Chondrocyte (in vitro differentiated cells): ENCODE measurements at regions not wholly inside any gene's neighbourhood (a gene's known extent, or its start where the extent isn't known, plus 50 kb on each side); places are given as distances from the start of the nearest gene placed in this dataset.

ENCODE experiments used
- DNase-seq: peaks from one replicate; pipeline ENCODE4 v3.0.0; 2021; ENCODE audit warnings: mixed read lengths, low spot score
- H3K27ac Mint-ChIP-seq: one replicate; pipeline ENCODE4 v1.8.0; 2021; ENCODE audit warnings: mild to moderate bottlenecking, moderate library complexity, mixed read lengths; ENCODE audit not compliant: unreplicated experiment
- H3K27me3 Mint-ChIP-seq: 2 replicates; pipeline ENCODE4 v1.8.0; 2021; ENCODE audit warnings: low read depth, mixed read lengths
- H3K36me3 Mint-ChIP-seq: 2 replicates; pipeline ENCODE4 v1.8.0; 2021; ENCODE audit warnings: low read depth, mixed read lengths
- H3K4me1 Mint-ChIP-seq: 2 replicates; pipeline ENCODE4 v1.8.0; 2021; ENCODE audit warnings: low read depth, mild to moderate bottlenecking, mixed read lengths
- H3K4me3 Mint-ChIP-seq: one replicate; pipeline ENCODE4 v1.8.0; 2021; ENCODE audit warnings: mild to moderate bottlenecking, moderate library complexity, mixed read lengths; ENCODE audit not compliant: unreplicated experiment
- H3K9me3 Mint-ChIP-seq: 2 replicates; pipeline ENCODE4 v1.8.0; 2021; ENCODE audit warnings: low read depth, mixed read lengths
- TF ChIP-seq, protein P1 (sequence below): fragments of 200-600 bp; sonication (generic); IDR thresholded peaks from 2 replicates; pipeline ENCODE4 v1.5.0; 2021; ENCODE audit warnings: antibody characterized with exemption, mild to moderate bottlenecking, moderate library complexity

DNA sequence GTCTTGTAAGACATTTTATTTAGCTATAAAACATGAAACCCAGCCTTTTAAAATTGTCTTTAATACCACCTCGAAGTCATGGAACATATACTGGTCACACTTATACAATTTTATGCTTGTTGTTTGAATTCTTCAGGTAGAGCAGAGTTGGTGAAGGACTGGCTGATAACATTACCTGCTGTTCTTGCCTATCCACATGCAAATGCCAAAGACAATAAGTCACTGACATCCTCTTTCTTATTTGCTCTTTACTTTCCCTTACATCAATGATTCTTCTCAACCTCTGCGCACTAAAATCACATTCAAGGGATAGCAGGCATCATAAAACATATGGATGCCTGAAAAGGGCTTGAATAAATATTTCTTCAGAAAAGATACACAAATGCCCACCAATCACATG is 392.5 kb upstream of the ATP11B start:
- Mint-ChIP-seq H3K36me3 (no peaks in the 10 kb centered on the region), H3K4me3 (no peak overlapping the region), H3K4me1 (peaks cover 11% of the 10 kb centered on the region), H3K27ac (no peak overlapping the region), H3K27me3 (no peaks in the 10 kb centered on the region), H3K9me3 (peaks cover 6% of the 10 kb centered on the region)
- TF ChIP-seq, protein P1, sequence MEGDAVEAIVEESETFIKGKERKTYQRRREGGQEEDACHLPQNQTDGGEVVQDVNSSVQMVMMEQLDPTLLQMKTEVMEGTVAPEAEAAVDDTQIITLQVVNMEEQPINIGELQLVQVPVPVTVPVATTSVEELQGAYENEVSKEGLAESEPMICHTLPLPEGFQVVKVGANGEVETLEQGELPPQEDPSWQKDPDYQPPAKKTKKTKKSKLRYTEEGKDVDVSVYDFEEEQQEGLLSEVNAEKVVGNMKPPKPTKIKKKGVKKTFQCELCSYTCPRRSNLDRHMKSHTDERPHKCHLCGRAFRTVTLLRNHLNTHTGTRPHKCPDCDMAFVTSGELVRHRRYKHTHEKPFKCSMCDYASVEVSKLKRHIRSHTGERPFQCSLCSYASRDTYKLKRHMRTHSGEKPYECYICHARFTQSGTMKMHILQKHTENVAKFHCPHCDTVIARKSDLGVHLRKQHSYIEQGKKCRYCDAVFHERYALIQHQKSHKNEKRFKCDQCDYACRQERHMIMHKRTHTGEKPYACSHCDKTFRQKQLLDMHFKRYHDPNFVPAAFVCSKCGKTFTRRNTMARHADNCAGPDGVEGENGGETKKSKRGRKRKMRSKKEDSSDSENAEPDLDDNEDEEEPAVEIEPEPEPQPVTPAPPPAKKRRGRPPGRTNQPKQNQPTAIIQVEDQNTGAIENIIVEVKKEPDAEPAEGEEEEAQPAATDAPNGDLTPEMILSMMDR: no peak
- DNase-seq: no peak

DNA sequence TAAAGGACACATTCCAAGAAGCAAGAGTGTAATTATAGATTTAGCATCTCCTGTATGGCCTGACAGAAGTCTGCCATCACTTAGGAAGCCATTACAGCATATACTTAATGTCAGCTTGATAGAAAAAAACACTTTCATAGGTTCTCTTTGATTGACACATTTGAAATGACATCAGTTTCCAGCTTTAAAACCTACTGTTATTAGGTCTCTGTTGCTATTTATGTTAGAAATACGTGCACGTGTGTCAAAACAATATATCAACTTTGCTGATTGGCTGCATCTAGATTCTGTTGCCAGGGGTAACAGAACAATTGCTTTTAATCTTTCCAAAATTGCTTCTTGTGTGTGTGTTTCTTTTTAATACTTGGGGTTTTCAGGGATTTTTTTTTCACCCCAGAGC is 389.3 kb upstream of the ATP11B start:
- Mint-ChIP-seq H3K27ac (no peak overlapping the region), H3K4me1 (peaks cover 11% of the 10 kb centered on the region), H3K9me3 (peaks cover 3% of the 10 kb centered on the region), H3K36me3 (no peaks in the 10 kb centered on the region), H3K4me3 (no peak overlapping the region), H3K27me3 (no peaks in the 10 kb centered on the region)
- TF ChIP-seq, protein P1: no peak
- no peak for DNase-seq

DNA sequence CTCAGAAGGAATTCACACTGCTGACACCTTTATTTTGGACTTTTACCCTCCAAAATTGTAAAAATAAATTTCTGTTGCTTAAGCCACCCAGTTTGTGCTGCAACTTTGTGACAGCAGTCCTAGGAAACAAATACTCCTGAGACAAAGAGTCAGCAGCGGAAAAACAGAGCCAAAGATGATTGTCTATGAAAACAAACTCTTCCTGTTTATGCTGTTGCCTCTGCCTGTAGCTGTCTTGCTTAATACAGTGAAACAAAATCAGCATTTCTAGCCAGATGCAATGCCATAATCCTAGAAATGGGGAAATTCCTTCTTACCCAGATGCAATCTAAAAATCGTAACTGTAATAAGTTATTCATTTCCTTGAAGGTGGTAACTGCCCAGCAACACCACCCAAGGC is 387.5 kb upstream of the ATP11B start:
- no peak for DNase-seq
- peaks cover 3% of the 10 kb centered on the region for H3K4me1 Mint-ChIP-seq
- TF ChIP-seq, protein P1: no peak
- H3K27ac Mint-ChIP-seq: no peak overlapping the region
- H3K9me3 Mint-ChIP-seq: peaks cover 3% of the 10 kb centered on the region
- H3K4me3 Mint-ChIP-seq: no peak overlapping the region
- H3K27me3 Mint-ChIP-seq: peaks cover 3% of the 10 kb centered on the region
- no peaks in the 10 kb centered on the region for H3K36me3 Mint-ChIP-seq

DNA sequence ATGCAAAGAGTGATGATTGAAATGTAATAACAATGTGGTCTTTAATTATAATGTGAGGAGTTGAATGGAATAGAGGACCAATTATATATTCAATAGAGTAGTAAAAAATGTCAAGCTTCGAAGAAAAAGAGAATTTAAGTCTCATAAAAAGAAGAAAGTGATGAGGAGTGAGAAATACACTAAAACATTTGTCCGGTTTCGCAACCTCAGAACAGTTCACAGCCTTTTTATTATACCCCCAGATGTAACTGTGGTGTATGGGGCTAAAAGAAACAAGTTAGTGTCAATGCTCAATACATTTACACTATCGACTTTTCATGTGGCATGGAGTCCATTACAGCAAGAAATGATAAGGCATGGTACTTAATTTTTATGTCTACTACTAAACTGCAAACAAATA is 386.5 kb upstream of the ATP11B start:
- no peak overlapping the region for H3K27ac Mint-ChIP-seq
- H3K36me3 Mint-ChIP-seq: no peaks in the 10 kb centered on the region
- peaks cover 3% of the 10 kb centered on the region for H3K9me3 Mint-ChIP-seq
- no peaks in the 10 kb centered on the region for H3K4me1 Mint-ChIP-seq
- peaks cover 3% of the 10 kb centered on the region for H3K27me3 Mint-ChIP-seq
- TF ChIP-seq, protein P1: no peak
- H3K4me3 Mint-ChIP-seq: no peak overlapping the region
- no peak for DNase-seq

DNA sequence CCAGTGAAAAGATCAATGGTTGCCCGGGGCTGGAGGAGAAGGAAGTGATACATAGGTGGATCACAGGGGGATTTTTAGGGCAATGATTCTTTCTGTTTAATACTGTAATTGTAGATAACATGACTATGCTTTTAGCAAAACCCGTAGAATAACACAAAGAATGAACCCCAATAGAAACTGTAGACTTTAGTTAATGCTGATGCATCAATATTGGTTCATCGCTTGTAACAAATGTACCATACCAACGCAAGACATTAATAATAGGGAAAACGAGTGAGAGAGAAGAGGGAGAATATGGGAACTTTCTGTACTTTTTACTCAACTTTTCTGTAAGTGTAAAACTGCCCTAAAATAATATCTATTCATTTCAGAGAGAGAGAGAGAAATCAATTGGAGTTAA is 383.3 kb upstream of the ATP11B start:
- Mint-ChIP-seq H3K27ac (no peak overlapping the region), H3K4me1 (peaks cover 4% of the 10 kb centered on the region), H3K36me3 (no peaks in the 10 kb centered on the region), H3K9me3 (no peaks in the 10 kb centered on the region), H3K4me3 (no peak overlapping the region), H3K27me3 (peaks cover 3% of the 10 kb centered on the region)
- no peak for DNase-seq
- TF ChIP-seq, protein P1: no peak
